Hematopoietic multipotent progenitor cell treated with erythropoietin and hydrocortisone succinate and interleukin-3 and kit ligand, for 8 days (in vitro differentiated cells): ENCODE measurements at regions not wholly inside any gene's neighbourhood (a gene's known extent, or its start where the extent isn't known, plus 50 kb on each side); places are given as distances from the start of the nearest gene placed in this dataset.
"Not testable (repeated sequence)": the region's sequence is repeated elsewhere in the genome, so short reads cannot be mapped to it uniquely, and the experiment has no call there.

ENCODE experiments used
- DNase-seq: peaks from one replicate; pipeline ENCODE4 v3.0.0-alpha.2; 2015

GRCh38 chr4:104128031-104128849 is 366.5 kb downstream of the CXXC4 start:
- no peak for DNase-seq

GRCh38 chr4:104123021-104123420 is 371.7 kb downstream of the CXXC4 start:
- DNase-seq, result no peak

- DNase-seq, result no peak
Measured at GRCh38 chr4:104117776-104118175, 376.9 kb downstream of the CXXC4 start.

- no peak for DNase-seq
Measured at GRCh38 chr4:104113850-104114249, 380.8 kb downstream of the CXXC4 start.

- DNase-seq, result no peak
Measured at GRCh38 chr4:104099141-104099540, 379.4 kb upstream of the TACR3 start.

- DNase-seq, result no peak
Measured at GRCh38 chr4:104093247-104093646, 373.5 kb upstream of the TACR3 start.

- no peak for DNase-seq
Measured at GRCh38 chr4:104073229-104073628, 353.4 kb upstream of the TACR3 start.

- DNase-seq, result no peak
Measured at GRCh38 chr4:104066533-104066932, 346.7 kb upstream of the TACR3 start.

GRCh38 chr4:104064646-104065577 is 345.1 kb upstream of the TACR3 start:
- peak; percentile 12 for DNase-seq

- DNase-seq, result no peak
Measured at GRCh38 chr4:104063341-104063740, 343.6 kb upstream of the TACR3 start.

GRCh38 chr4:104044369-104044768 is 324.6 kb upstream of the TACR3 start:
- no peak for DNase-seq

- no peak for DNase-seq
Measured at GRCh38 chr4:104032896-104033295, 313.1 kb upstream of the TACR3 start.

GRCh38 chr4:104025251-104025650 is 305.5 kb upstream of the TACR3 start:
- no peak for DNase-seq

GRCh38 chr4:104022831-104023230 is 303.0 kb upstream of the TACR3 start:
- DNase-seq, result no peak

- no peak for DNase-seq
Measured at GRCh38 chr4:104022226-104022625, 302.4 kb upstream of the TACR3 start.

GRCh38 chr4:104020641-104021040 is 300.9 kb upstream of the TACR3 start:
- no peak for DNase-seq

GRCh38 chr4:104017213-104017612 is 297.4 kb upstream of the TACR3 start:
- no peak for DNase-seq

- no peak for DNase-seq
Measured at GRCh38 chr4:104015680-104016079, 295.9 kb upstream of the TACR3 start.

GRCh38 chr4:104010722-104011121 is 290.9 kb upstream of the TACR3 start:
- DNase-seq, result no peak

- DNase-seq, result not testable (repeated sequence)
Measured at GRCh38 chr4:104002318-104002717, 282.5 kb upstream of the TACR3 start.

GRCh38 chr4:103998756-103999155 is 279.0 kb upstream of the TACR3 start:
- no peak for DNase-seq

GRCh38 chr4:103996637-103997036 is 276.9 kb upstream of the TACR3 start:
- DNase-seq, result no peak

- DNase-seq, result no peak
Measured at GRCh38 chr4:103996064-103996463, 276.3 kb upstream of the TACR3 start.

- peak; percentile 2 for DNase-seq
Measured at GRCh38 chr4:103994059-103994458, 274.3 kb upstream of the TACR3 start.
